ENCODE measurements at regions not wholly inside any gene's neighbourhood (a gene's known extent, or its start where the extent isn't known, plus 50 kb on each side); places are given as distances from the start of the nearest gene placed in this dataset.
"Not testable (repeated sequence)": the region's sequence is repeated elsewhere in the genome, so short reads cannot be mapped to it uniquely, and the experiment has no call there.

GRCh38 chr5:174528821-174529544, 195.4 kb upstream of the MSX2 start:
- DNase-seq: no peak

GRCh38 chr5:174529925-174530681, 194.3 kb upstream of the MSX2 start:
- DNase-seq: no peak

- peak; percentile 27 to 63 (median 55) for DNase-seq
These were observed 192.6 kb upstream of the MSX2 start for GRCh38 chr5:174531782-174532191.

GRCh38 chr5:174532455-174533453, 191.6 kb upstream of the MSX2 start:
- peak; percentile 14 to 68 (median 58) for DNase-seq

- no peak for DNase-seq
These were observed 190.6 kb upstream of the MSX2 start for GRCh38 chr5:174533751-174534241.

GRCh38 chr5:174535669-174536068, 188.7 kb upstream of the MSX2 start:
- no peak for DNase-seq

- DNase-seq: not testable (repeated sequence)
These were observed 184.6 kb upstream of the MSX2 start for GRCh38 chr5:174539823-174540222.

GRCh38 chr5:174542037-174542436, 182.3 kb upstream of the MSX2 start:
- no peak for DNase-seq

GRCh38 chr5:174542471-174542870, 181.9 kb upstream of the MSX2 start:
- DNase-seq: no peak

- DNase-seq: no peak
These were observed 178.5 kb upstream of the MSX2 start for GRCh38 chr5:174545926-174546325.

GRCh38 chr5:174547814-174548213, 176.6 kb upstream of the MSX2 start:
- DNase-seq: no peak

- DNase-seq: no peak
These were observed 175.1 kb upstream of the MSX2 start for GRCh38 chr5:174549254-174549653.

GRCh38 chr5:174550026-174550425, 174.4 kb upstream of the MSX2 start:
- no peak for DNase-seq

GRCh38 chr5:174552428-174552827, 172.0 kb upstream of the MSX2 start:
- no peak for DNase-seq

- DNase-seq: no peak
These were observed 170.8 kb upstream of the MSX2 start for GRCh38 chr5:174553556-174553955.

- no peak for DNase-seq
These were observed 168.7 kb upstream of the MSX2 start for GRCh38 chr5:174555726-174556125.

- DNase-seq: no peak
These were observed 167.6 kb upstream of the MSX2 start for GRCh38 chr5:174556756-174557155.

- no peak for DNase-seq
These were observed 166.2 kb upstream of the MSX2 start for GRCh38 chr5:174558190-174558589.

GRCh38 chr5:174559141-174559540, 165.2 kb upstream of the MSX2 start:
- no peak for DNase-seq

- DNase-seq: no peak
These were observed 164.8 kb upstream of the MSX2 start for GRCh38 chr5:174559566-174560090.

- DNase-seq: no peak
These were observed 163.5 kb upstream of the MSX2 start for GRCh38 chr5:174560861-174561260.

GRCh38 chr5:174563040-174563439, 161.3 kb upstream of the MSX2 start:
- not testable (repeated sequence) for DNase-seq

- no peak for DNase-seq
These were observed 160.5 kb upstream of the MSX2 start for GRCh38 chr5:174563899-174564298.
